Mesendoderm (in vitro differentiated cells): ENCODE measurements at regions not wholly inside any gene's neighbourhood (a gene's known extent, or its start where the extent isn't known, plus 50 kb on each side); places are given as distances from the start of the nearest gene placed in this dataset.
A peak's percentile ranks its signal among the peaks of the same experiment; 100 is the strongest.
"Not testable (repeated sequence)": the region's sequence is repeated elsewhere in the genome, so short reads cannot be mapped to it uniquely, and the experiment has no call there.

Experiments
- DNase-seq: peaks from one replicate; pipeline ENCODE4 v3.0.0; 2013
- H2AK5ac ChIP-seq: 2 replicates; pipeline ENCODE4 v1.6.1; 2013; ENCODE audit warnings: low read length, inconsistent platforms
- H2BK120ac ChIP-seq: 2 replicates; pipeline ENCODE4 v1.6.1; 2013; ENCODE audit warnings: low read depth, mild to moderate bottlenecking, low read length, moderate library complexity, mixed read lengths
- H2BK15ac ChIP-seq: replicated peaks from 2 replicates; pipeline ENCODE4 v1.6.1; 2013; ENCODE audit warnings: low read depth, mild to moderate bottlenecking, moderate library complexity
- H2BK5ac ChIP-seq: 2 replicates; pipeline ENCODE4 v1.6.1; 2013; ENCODE audit warnings: low read length, inconsistent platforms
- H3K18ac ChIP-seq: 2 replicates; pipeline ENCODE4 v1.6.1; 2013; ENCODE audit warnings: mild to moderate bottlenecking, low read length, mixed read lengths
- H3K23ac ChIP-seq: one replicate; pipeline ENCODE4 v1.6.1; 2013; ENCODE audit warnings: low read length
- H3K27ac ChIP-seq: 2 replicates; pipeline ENCODE4 v1.5.1; 2013; ENCODE audit warnings: low read depth, mild to moderate bottlenecking, inconsistent platforms, low read length, moderate library complexity
- H3K27me3 ChIP-seq: 2 replicates; pipeline ENCODE4 v1.6.1; 2013; ENCODE audit warnings: low read length, control low read depth, mild to moderate bottlenecking, inconsistent platforms; ENCODE audit not compliant: insufficient read depth, poor library complexity
- H3K36me3 ChIP-seq: 2 replicates; pipeline ENCODE4 v1.6.1; 2013; ENCODE audit warnings: low read length, inconsistent platforms; ENCODE audit not compliant: control insufficient read depth, insufficient read depth
- H3K4ac ChIP-seq: one replicate; pipeline ENCODE4 v1.6.1; 2013; ENCODE audit warnings: low read depth, mild to moderate bottlenecking, low read length, moderate library complexity
- H3K4me1 ChIP-seq: 2 replicates; pipeline ENCODE4 v1.6.1; 2013; ENCODE audit warnings: low read depth, low read length, inconsistent platforms; ENCODE audit not compliant: control insufficient read depth
- H3K4me2 ChIP-seq: 2 replicates; pipeline ENCODE4 v1.6.1; 2013; ENCODE audit warnings: low read length
- H3K4me3 ChIP-seq: 2 replicates; pipeline ENCODE4 v1.5.1; 2013; ENCODE audit warnings: mild to moderate bottlenecking, low read length
- H3K56ac ChIP-seq: one replicate; pipeline ENCODE4 v1.6.1; 2013; ENCODE audit warnings: low read length
- H3K79me1 ChIP-seq: 2 replicates; pipeline ENCODE4 v1.6.1; 2013; ENCODE audit warnings: low read length, inconsistent platforms
- H3K79me2 ChIP-seq: 2 replicates; pipeline ENCODE4 v1.6.1; 2013; ENCODE audit warnings: mild to moderate bottlenecking, low read length; ENCODE audit not compliant: control insufficient read depth, insufficient read depth
- H3K9ac ChIP-seq: 2 replicates; pipeline ENCODE4 v1.6.1; 2013; ENCODE audit warnings: low read length, inconsistent platforms
- H4K5ac ChIP-seq: one replicate; pipeline ENCODE4 v1.6.1; 2013; ENCODE audit warnings: low read length
- H4K8ac ChIP-seq: one replicate; pipeline ENCODE4 v1.6.1; 2013; ENCODE audit warnings: low read depth, mild to moderate bottlenecking, control low read depth, low read length, moderate library complexity
- WGBS: extraction: QIAGEN DNeasy Blood & Tissue Kit; methylation state at CpG from one replicate; pipeline ENCODE4 v1.1.7; 2013; ENCODE audit warnings: low lambda C conversion rate, missing lambda C conversion rate; ENCODE audit not compliant: insufficient coverage; ENCODE audit errors: extremely low coverage; 5-methylcytosine and 5-hydroxymethylcytosine counted together

- H3K4ac ChIP-seq = no peak overlapping the region
- H2AK5ac ChIP-seq = no peak overlapping the region
- H3K79me1 ChIP-seq = no peaks in the 10 kb centered on the region
- no peak overlapping the region for H3K23ac ChIP-seq
- no peaks in the 10 kb centered on the region for H3K27me3 ChIP-seq
- no peak overlapping the region for H3K18ac ChIP-seq
- no peaks in the 10 kb centered on the region for H3K4me1 ChIP-seq
- H4K8ac ChIP-seq = no peak overlapping the region
- no CpG with 5 or more reads among the region's 4 CpGs for WGBS
- H2BK120ac ChIP-seq = no peak overlapping the region
- no peak overlapping the region for H3K27ac ChIP-seq
- no peak overlapping the region for H2BK15ac ChIP-seq
- no peaks in the 10 kb centered on the region for H3K36me3 ChIP-seq
- H3K9ac ChIP-seq = no peak overlapping the region
- H4K5ac ChIP-seq = no peak overlapping the region
- no peaks in the 10 kb centered on the region for H3K79me2 ChIP-seq
- DNase-seq = peak; percentile 38
- no peak overlapping the region for H3K4me2 ChIP-seq
- no peak overlapping the region for H2BK5ac ChIP-seq
- H3K4me3 ChIP-seq = no peak overlapping the region
- H3K56ac ChIP-seq = no peak overlapping the region
Measured at GRCh38 chr4:84221704-84222103, 277.4 kb downstream of the NKX6-1 start.

GRCh38 chr4:84220990-84221389 lies 278.1 kb downstream of the NKX6-1 start:
- no CpG with 5 or more reads among the region's 6 CpGs for WGBS
- H3K4me1 ChIP-seq = no peaks in the 10 kb centered on the region

GRCh38 chr4:84219656-84220055 lies 279.4 kb downstream of the NKX6-1 start:
- H3K18ac ChIP-seq = no peak overlapping the region
- H3K36me3 ChIP-seq = no peaks in the 10 kb centered on the region
- H3K27me3 ChIP-seq = no peaks in the 10 kb centered on the region
- H3K4me3 ChIP-seq = no peak overlapping the region
- H3K56ac ChIP-seq = no peak overlapping the region
- H3K23ac ChIP-seq = no peak overlapping the region
- no peaks in the 10 kb centered on the region for H3K79me2 ChIP-seq
- no peak overlapping the region for H4K8ac ChIP-seq
- H2BK5ac ChIP-seq = no peak overlapping the region
- H3K4me1 ChIP-seq = no peaks in the 10 kb centered on the region
- H4K5ac ChIP-seq = no peak overlapping the region
- WGBS = no CpG with 5 or more reads among the region's 1 CpG
- no peak overlapping the region for H2BK120ac ChIP-seq
- no peak for DNase-seq
- H3K4ac ChIP-seq = no peak overlapping the region
- no peak overlapping the region for H3K27ac ChIP-seq
- no peak overlapping the region for H3K9ac ChIP-seq
- H3K4me2 ChIP-seq = no peak overlapping the region
- no peaks in the 10 kb centered on the region for H3K79me1 ChIP-seq
- H2BK15ac ChIP-seq = no peak overlapping the region
- H2AK5ac ChIP-seq = no peak overlapping the region

More at GRCh38 chr4:84220990-84221389, 278.1 kb downstream of the NKX6-1 start:
- H2BK15ac ChIP-seq = no peak overlapping the region
- no peaks in the 10 kb centered on the region for H3K36me3 ChIP-seq
- H3K4me2 ChIP-seq = no peak overlapping the region
- no peak overlapping the region for H4K8ac ChIP-seq
- H2BK5ac ChIP-seq = no peak overlapping the region
- peak overlapping the region; percentile 39 for H3K23ac ChIP-seq
- no peaks in the 10 kb centered on the region for H3K27me3 ChIP-seq
- no peak overlapping the region for H3K27ac ChIP-seq
- H4K5ac ChIP-seq = no peak overlapping the region
- no peak overlapping the region for H2BK120ac ChIP-seq
- no peak overlapping the region for H3K4ac ChIP-seq
- no peak overlapping the region for H3K18ac ChIP-seq
- H3K79me1 ChIP-seq = no peaks in the 10 kb centered on the region
- H3K4me3 ChIP-seq = no peak overlapping the region
- no peak for DNase-seq
- H2AK5ac ChIP-seq = no peak overlapping the region
- no peaks in the 10 kb centered on the region for H3K79me2 ChIP-seq
- no peak overlapping the region for H3K56ac ChIP-seq
- no peak overlapping the region for H3K9ac ChIP-seq

- WGBS = no CpG with 5 or more reads among the region's 9 CpGs
- Histone ChIP-seq H3K79me2 (no peaks in the 10 kb centered on the region), H4K8ac (no peak overlapping the region), H3K4ac (no peak overlapping the region), H3K9ac (no peak overlapping the region), H3K27me3 (no peaks in the 10 kb centered on the region), H2BK5ac (no peak overlapping the region), H2AK5ac (no peak overlapping the region), H2BK15ac (no peak overlapping the region), H3K23ac (no peak overlapping the region), H3K4me2 (no peak overlapping the region), H3K4me1 (no peaks in the 10 kb centered on the region), H3K4me3 (no peak overlapping the region), H3K36me3 (no peaks in the 10 kb centered on the region), H3K56ac (no peak overlapping the region), H2BK120ac (no peak overlapping the region), H4K5ac (no peak overlapping the region), H3K79me1 (no peaks in the 10 kb centered on the region), H3K18ac (no peak overlapping the region), H3K27ac (no peak overlapping the region)
- peak; percentile 7 for DNase-seq
Measured at GRCh38 chr4:84218031-84218430, 281.1 kb downstream of the NKX6-1 start.

- H2BK15ac ChIP-seq = no peak overlapping the region
- no peak overlapping the region for H4K5ac ChIP-seq
- no peak overlapping the region for H2AK5ac ChIP-seq
- no peak overlapping the region for H3K56ac ChIP-seq
- H4K8ac ChIP-seq = no peak overlapping the region
- H3K4me2 ChIP-seq = no peak overlapping the region
- no peak overlapping the region for H3K27ac ChIP-seq
- H3K4ac ChIP-seq = no peak overlapping the region
- H3K18ac ChIP-seq = no peak overlapping the region
- no peak overlapping the region for H3K4me3 ChIP-seq
- no peak overlapping the region for H3K23ac ChIP-seq
- DNase-seq = no peak
- no peaks in the 10 kb centered on the region for H3K36me3 ChIP-seq
- no peaks in the 10 kb centered on the region for H3K27me3 ChIP-seq
- no CpG with 5 or more reads among the region's 2 CpGs for WGBS
- H2BK5ac ChIP-seq = no peak overlapping the region
- H2BK120ac ChIP-seq = no peak overlapping the region
- no peaks in the 10 kb centered on the region for H3K79me1 ChIP-seq
- H3K4me1 ChIP-seq = no peaks in the 10 kb centered on the region
- no peaks in the 10 kb centered on the region for H3K79me2 ChIP-seq
- no peak overlapping the region for H3K9ac ChIP-seq
Measured at GRCh38 chr4:84215217-84215616, 283.9 kb downstream of the NKX6-1 start.

- WGBS = no CpG with 5 or more reads among the region's 4 CpGs
- H3K79me2 ChIP-seq, H2AK5ac ChIP-seq, DNase-seq, H4K8ac ChIP-seq, H3K18ac ChIP-seq, H4K5ac ChIP-seq, H3K4me1 ChIP-seq, H3K23ac ChIP-seq, H2BK120ac ChIP-seq, H3K27me3 ChIP-seq, H3K9ac ChIP-seq, H3K79me1 ChIP-seq, H2BK5ac ChIP-seq, H3K56ac ChIP-seq, H2BK15ac ChIP-seq, H3K4ac ChIP-seq, H3K36me3 ChIP-seq, H3K27ac ChIP-seq, H3K4me3 ChIP-seq, H3K4me2 ChIP-seq: not testable (repeated sequence)
Measured at GRCh38 chr4:84206226-84206625, 292.9 kb downstream of the NKX6-1 start.
